ENCODE measurements at regions not wholly inside any gene's neighbourhood (a gene's known extent, or its start where the extent isn't known, plus 50 kb on each side); places are given as distances from the start of the nearest gene placed in this dataset.

DNA sequence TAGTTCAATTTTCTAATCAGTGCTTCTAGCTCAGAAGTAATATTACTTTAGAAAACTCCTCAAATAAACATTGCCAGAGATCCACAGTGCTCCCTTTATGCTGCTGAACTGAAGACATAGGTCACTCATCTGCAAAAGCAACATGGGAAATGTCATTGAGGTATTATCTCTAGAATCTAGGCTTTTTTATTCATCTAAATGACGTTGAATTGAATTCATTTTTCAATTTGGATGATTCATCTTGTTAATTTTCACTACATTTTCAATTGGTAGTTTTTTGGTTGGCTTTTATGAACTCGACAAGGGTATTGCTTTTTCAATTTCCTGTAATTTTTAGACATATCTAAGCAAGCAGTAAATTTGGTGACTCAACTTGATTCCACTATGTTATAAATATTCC, 275.4 kb downstream of the NFKBIZ start:
- TF ChIP-seq, protein P1, sequence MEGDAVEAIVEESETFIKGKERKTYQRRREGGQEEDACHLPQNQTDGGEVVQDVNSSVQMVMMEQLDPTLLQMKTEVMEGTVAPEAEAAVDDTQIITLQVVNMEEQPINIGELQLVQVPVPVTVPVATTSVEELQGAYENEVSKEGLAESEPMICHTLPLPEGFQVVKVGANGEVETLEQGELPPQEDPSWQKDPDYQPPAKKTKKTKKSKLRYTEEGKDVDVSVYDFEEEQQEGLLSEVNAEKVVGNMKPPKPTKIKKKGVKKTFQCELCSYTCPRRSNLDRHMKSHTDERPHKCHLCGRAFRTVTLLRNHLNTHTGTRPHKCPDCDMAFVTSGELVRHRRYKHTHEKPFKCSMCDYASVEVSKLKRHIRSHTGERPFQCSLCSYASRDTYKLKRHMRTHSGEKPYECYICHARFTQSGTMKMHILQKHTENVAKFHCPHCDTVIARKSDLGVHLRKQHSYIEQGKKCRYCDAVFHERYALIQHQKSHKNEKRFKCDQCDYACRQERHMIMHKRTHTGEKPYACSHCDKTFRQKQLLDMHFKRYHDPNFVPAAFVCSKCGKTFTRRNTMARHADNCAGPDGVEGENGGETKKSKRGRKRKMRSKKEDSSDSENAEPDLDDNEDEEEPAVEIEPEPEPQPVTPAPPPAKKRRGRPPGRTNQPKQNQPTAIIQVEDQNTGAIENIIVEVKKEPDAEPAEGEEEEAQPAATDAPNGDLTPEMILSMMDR (IDR thresholded peaks at IDR 0.05; ENCODE audit: insufficient read depth, low read length), result no peak
- TF ChIP-seq SPI1 (IDR thresholded peaks at IDR 0.05; ENCODE audit: borderline replicate concordance, low read depth) (no peak), GABPA (IDR thresholded peaks at IDR 0.05; ENCODE audit: low read depth) (no peak), POLR2AphosphoS5 (IDR thresholded peaks at IDR 0.05; ENCODE audit: low read depth) (no peak)
- TF ChIP-seq, protein P2, sequence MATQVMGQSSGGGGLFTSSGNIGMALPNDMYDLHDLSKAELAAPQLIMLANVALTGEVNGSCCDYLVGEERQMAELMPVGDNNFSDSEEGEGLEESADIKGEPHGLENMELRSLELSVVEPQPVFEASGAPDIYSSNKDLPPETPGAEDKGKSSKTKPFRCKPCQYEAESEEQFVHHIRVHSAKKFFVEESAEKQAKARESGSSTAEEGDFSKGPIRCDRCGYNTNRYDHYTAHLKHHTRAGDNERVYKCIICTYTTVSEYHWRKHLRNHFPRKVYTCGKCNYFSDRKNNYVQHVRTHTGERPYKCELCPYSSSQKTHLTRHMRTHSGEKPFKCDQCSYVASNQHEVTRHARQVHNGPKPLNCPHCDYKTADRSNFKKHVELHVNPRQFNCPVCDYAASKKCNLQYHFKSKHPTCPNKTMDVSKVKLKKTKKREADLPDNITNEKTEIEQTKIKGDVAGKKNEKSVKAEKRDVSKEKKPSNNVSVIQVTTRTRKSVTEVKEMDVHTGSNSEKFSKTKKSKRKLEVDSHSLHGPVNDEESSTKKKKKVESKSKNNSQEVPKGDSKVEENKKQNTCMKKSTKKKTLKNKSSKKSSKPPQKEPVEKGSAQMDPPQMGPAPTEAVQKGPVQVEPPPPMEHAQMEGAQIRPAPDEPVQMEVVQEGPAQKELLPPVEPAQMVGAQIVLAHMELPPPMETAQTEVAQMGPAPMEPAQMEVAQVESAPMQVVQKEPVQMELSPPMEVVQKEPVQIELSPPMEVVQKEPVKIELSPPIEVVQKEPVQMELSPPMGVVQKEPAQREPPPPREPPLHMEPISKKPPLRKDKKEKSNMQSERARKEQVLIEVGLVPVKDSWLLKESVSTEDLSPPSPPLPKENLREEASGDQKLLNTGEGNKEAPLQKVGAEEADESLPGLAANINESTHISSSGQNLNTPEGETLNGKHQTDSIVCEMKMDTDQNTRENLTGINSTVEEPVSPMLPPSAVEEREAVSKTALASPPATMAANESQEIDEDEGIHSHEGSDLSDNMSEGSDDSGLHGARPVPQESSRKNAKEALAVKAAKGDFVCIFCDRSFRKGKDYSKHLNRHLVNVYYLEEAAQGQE (IDR thresholded peaks at IDR 0.05; ENCODE audit: insufficient replicate concordance, low read depth), result no peak
- DNase-seq (ENCODE audit: low read depth in 1 of 2, low spot score in 1 of 2), result no peak
- H3K4me3 ChIP-seq (replicated peaks; ENCODE audit: insufficient read depth, low read length), result no peak overlapping the region
- no peak overlapping the region for H3K27ac ChIP-seq (replicated peaks)
- no peaks in the 10 kb centered on the region for H3K27me3 ChIP-seq (ENCODE audit: insufficient read depth, poor library complexity, severe bottlenecking)

DNA sequence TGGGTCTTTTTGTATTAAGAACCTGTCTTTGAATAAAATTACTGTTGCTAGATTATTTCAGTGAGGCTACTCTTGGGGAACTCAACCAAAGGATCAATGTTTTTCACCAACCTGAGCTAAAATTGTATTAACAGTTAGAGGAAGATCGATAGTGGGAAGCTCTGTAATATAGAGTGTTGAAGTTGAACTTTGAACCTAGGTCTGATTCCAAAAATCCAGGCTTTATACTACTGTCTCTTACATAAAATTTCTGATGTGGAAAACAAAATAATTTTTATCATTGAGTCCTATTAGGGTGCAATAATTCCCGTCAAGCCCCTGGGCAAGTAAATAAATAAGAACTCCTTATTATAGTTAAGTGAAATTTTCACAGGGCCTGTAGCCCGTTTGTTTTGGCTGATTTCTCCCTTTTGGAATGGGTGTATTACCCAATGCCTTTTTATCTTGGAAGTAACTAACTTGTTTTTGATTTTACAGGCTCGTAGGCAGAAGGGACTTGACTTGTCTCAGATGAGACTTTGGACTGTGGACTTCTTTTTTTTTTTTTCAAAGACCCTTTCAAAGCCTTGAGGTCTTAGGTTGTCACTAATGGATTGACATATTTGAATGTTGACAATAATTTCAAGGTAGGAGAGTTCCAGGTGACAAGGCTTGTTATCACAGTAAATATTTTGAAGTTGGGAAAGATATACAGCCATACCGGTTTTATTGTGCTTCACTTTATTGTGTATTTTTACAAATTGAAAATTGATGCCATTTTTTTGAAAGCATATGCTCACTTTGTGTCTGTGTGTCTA, 276.1 kb downstream of the NFKBIZ start:
- TF ChIP-seq SPI1 (IDR thresholded peaks at IDR 0.05; ENCODE audit: borderline replicate concordance, low read depth) (no peak), POLR2AphosphoS5 (IDR thresholded peaks at IDR 0.05; ENCODE audit: low read depth) (no peak), GABPA (IDR thresholded peaks at IDR 0.05; ENCODE audit: low read depth) (no peak)
- TF ChIP-seq, protein P1 (IDR thresholded peaks at IDR 0.05; ENCODE audit: insufficient read depth, low read length), result no peak
- TF ChIP-seq, protein P2 (IDR thresholded peaks at IDR 0.05; ENCODE audit: insufficient replicate concordance, low read depth), result no peak
- H3K4me3 ChIP-seq (replicated peaks; ENCODE audit: insufficient read depth, low read length), result no peak overlapping the region
- H3K27ac ChIP-seq (replicated peaks), result no peak overlapping the region
- no peaks in the 10 kb centered on the region for H3K27me3 ChIP-seq (ENCODE audit: insufficient read depth, poor library complexity, severe bottlenecking)
- DNase-seq (ENCODE audit: low read depth in 1 of 2, low spot score in 1 of 2), result no peak

DNA sequence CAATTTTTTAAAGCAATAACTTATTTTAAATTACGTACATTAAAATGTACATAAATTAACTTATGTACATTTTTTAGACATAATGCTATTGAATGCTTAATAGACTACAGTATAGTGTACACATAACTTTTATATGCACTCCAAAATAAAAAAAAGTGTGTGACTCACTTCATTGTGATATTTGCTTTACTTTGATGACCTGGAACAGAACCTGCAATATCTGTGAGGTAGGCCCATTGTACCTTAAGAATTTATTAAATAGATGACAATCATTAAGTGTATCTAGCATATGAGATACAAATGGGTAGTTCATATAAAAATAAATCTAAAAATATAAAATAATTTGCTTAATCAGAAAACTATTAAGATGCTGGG, 276.7 kb downstream of the NFKBIZ start:
- H3K27ac ChIP-seq (replicated peaks), result no peak overlapping the region
- TF ChIP-seq, protein P2 (IDR thresholded peaks at IDR 0.05; ENCODE audit: insufficient replicate concordance, low read depth), result no peak
- TF ChIP-seq GABPA (IDR thresholded peaks at IDR 0.05; ENCODE audit: low read depth) (no peak), POLR2AphosphoS5 (IDR thresholded peaks at IDR 0.05; ENCODE audit: low read depth) (no peak), SPI1 (IDR thresholded peaks at IDR 0.05; ENCODE audit: borderline replicate concordance, low read depth) (no peak)
- TF ChIP-seq, protein P1 (IDR thresholded peaks at IDR 0.05; ENCODE audit: insufficient read depth, low read length), result no peak
- DNase-seq (ENCODE audit: low read depth in 1 of 2, low spot score in 1 of 2), result no peak

More for the DNA sequence above, 276.7 kb downstream of the NFKBIZ start:
- no peak overlapping the region for H3K4me3 ChIP-seq (replicated peaks; ENCODE audit: insufficient read depth, low read length)
- H3K27me3 ChIP-seq (ENCODE audit: insufficient read depth, poor library complexity, severe bottlenecking), result no peaks in the 10 kb centered on the region

Data from HL-60 (cell line).